ENCODE measurements at regions not wholly inside any gene's neighbourhood (a gene's known extent, or its start where the extent isn't known, plus 50 kb on each side); places are given as distances from the start of the nearest gene placed in this dataset.

- peak; percentile 73 for DNase-seq (ENCODE audit: low spot score)
Measured at GRCh38 chr4:138919094-138919936, 96.3 kb upstream of the NOCT start.

GRCh38 chr4:138918169-138918869, 97.3 kb upstream of the NOCT start:
- DNase-seq (ENCODE audit: low spot score), result no peak

DNA sequence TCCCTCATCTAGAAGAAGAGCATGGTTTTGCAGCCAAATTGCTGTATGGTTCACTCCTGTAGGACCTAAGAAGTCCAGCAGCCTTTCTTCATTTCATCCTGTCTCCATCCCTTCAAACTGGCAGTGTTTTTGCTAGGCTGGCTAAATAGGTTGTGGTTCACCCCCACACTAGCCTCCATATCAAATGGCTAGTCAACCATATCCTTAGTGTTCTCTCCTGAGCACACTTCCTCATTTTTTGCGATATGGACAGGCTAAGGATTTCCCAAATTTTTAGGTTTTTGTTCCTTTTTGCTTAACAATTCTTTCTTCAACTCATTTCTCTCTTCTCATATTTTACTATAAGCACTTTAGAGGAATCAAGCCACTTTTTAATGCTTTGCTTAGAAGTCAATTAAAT, 98.8 kb upstream of the NOCT start:
- DNase-seq (ENCODE audit: low spot score), result no peak

DNA sequence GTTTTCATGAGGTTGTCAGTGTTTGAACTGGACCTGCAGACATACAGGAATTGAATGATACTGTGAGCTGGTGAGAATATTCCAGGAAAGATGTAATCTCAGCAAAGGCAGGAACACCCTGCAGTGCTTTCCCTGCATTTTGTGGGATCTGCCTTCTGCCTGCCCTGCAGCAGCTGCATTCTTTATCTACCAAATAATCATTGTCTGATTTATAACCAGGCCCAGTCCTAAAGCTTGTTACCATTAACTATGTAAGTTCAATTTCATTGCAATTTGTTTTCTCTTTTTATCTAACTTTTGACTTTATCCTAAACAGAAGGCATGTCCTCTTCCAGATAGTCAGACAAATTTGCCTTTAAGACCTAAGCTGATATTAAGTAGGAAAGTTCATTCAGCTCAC, 99.8 kb upstream of the NOCT start:
- no peak for DNase-seq (ENCODE audit: low spot score)

GRCh38 chr4:138912704-138913340, 102.8 kb upstream of the NOCT start:
- DNase-seq (ENCODE audit: low spot score), result no peak

DNA sequence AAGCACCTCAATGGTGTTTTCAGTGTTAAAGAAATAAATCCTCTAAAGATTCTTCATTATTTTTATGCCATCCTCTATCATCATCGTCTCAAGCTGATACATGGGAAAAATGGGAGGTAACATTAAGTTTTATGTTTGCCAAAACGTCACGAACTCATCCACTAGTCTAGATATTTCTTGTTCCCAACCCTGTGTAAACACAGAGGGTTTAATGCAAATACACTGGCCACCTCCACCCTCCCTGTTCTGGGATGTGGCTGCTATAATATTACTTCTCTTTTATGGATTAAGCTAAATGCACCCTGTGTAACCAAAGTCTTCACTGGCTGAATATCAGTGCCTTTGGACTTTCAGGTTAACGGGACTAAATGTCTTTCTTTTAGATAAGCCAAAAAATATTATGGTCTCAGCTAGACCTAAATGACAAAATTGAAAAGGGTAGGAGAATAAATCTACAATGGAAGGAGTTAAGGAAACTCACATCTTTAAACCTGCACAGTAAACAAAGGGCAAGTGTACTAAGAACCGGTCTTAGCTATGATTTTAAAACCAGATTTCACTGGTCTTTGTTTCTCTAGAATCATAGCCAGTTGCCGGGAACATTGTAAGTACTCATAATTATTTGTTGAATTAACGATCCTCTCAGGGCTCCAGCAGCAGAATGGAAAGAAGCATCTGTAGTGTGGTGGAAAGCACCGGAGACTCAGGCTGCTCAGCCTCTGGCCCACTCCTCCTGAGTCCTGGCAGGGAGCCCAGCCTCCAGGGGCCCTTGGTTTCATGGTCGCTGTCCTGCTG, 103.5 kb upstream of the NOCT start:
- DNase-seq (ENCODE audit: low spot score), result no peak

DNA sequence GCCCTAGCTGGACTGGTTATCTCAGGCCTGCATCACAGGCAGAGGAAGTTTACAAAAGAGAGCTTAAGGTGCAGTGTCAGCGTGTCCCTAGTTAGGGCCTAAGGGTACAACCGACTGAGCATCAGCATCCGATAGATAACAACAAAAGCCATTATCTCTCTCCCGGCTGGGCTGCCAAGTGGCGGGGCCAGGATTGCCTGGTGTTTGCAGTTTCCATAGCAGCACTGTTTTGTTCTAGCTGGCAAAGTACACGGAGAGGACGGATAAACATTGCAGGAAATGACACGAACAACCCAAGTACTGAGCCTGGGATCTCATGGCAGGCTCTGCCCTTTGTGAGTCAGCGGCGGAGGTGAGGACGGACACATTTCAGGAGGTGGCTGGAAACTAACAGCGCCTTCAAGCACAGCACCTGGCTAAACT, 104.7 kb upstream of the NOCT start:
- peak; percentile 87 for DNase-seq (ENCODE audit: low spot score)

DNA sequence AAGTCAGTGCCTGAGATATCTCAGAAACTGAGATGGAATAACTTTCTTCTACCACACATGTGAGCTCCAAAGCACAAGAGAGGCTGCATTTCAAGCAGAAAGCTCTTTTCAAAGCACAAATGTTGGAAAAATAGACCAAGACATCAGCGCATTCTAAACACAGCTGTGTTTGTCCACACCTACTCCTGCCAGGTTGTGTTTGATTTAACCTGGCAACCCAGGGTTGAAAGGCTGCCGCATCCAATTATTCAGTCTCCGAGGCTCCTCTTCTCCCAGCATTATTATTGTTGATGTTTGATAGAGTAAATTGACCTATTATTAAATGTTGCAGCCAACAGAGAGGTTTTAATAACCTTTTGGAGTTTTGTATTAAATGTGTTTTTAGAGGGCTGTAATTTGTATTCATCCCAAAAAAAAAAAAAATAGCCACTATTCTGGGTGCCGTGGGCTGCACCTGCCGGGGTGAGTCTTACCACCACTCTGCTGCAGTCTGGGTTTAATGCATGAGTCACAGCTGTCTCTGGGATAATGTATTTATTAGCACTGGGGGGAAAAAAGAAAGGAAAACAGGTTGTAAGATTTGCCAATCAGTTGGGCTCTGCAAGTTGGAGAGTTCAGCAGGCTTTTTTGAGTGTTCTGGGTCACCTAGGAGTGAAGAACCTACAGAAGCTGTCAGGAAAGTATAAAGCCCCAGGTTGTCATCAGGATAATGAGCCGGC, 105.2 kb upstream of the NOCT start:
- DNase-seq (ENCODE audit: low spot score), result peak; percentile 25

DNA sequence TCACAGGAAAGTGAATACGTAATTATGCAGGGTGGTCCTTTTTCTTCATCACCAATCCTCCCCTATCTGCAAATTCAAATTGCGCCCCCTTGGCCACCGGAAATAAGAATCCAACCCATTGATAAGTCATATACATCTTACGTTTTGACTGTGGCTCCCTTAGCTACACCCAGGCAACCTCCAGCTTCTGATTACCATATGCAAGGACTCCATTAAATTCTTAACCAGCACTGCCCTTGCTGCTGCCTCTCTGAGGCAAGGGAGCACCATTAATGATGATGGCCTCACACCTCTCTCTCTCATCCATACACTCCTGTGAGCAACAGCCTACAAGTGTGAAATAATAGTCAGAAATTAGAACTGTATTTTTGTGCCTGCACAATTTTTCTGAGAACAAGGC, 106.0 kb upstream of the NOCT start:
- DNase-seq (ENCODE audit: low spot score), result no peak

DNA sequence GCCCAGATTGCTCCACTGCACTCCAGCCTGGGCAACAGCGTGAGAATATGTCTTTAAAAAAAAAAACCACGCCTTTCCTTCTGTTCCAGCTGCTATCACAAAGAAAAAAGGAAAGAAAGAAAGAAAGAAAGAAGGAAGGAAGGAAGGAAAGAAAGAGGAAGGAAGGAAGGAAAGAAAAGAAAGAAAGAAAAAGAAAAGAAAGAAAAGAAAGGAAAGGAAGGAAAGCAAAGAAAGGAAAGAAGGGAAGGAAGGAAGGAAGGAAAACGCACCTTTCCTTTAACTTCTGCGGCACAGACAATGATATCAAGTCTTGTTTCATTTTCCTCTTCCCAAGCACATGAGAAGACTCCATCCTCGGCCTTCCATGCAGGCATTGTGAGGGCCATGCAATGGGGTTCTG, 107.4 kb upstream of the NOCT start:
- DNase-seq (ENCODE audit: low spot score), result no peak

DNA sequence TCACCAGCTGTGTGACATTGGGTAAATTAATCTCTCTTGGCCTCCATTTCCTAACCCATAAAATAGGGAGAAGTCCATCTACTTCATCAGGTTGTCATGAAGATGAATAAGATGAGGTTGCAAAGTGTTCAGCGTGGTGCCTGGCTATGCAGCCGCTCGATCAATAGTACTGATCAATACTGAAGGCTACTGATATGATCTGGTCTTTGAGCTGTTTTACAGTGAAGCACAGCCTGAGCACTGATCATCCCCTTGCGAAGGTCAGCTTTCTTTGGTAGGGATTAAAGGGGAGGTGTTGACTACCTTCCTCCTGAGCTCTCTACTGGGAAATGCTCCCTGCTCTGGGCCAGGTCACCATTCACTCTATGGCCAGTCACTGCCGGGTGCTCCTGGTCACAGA, 108.4 kb upstream of the NOCT start:
- DNase-seq (ENCODE audit: low spot score), result no peak

DNA sequence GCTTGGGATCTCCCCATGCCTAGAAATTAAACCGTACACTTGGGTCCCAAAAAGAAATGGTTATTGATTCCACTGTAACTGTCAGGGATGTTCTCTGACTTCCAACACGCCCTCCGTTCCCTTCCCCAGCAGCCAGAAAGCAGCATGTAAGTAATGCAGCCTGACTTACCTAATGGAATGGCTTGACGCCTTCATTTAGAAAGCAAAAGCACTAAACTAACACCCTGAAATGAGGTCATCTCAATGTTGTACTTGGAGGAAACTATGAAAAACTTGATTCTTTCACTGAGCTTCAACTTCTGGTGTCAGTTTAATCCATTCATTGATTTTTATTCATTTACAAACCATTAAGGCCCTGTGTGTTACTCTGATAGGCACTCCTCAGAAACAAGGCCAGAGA, 110.8 kb upstream of the NOCT start:
- DNase-seq (ENCODE audit: low spot score), result no peak

DNA sequence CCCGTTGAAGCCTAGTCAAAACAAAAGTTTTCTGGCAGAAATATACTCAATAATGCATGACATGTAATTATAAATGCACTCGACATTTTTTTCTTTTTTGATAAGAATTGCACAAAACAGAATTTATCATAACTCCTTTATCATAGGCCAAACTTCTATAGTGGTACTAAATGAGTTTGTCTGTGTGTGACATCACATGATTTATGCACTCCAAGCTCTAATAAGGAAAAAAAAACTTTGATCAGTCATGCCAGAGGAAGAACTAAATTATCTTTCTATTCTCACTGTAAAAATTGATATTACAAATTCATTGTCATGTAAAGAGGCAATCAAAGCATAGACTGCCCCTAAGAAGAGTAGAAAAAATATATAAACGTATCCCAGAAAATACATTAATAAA, 112.4 kb upstream of the NOCT start:
- no peak for DNase-seq (ENCODE audit: low spot score)

DNA sequence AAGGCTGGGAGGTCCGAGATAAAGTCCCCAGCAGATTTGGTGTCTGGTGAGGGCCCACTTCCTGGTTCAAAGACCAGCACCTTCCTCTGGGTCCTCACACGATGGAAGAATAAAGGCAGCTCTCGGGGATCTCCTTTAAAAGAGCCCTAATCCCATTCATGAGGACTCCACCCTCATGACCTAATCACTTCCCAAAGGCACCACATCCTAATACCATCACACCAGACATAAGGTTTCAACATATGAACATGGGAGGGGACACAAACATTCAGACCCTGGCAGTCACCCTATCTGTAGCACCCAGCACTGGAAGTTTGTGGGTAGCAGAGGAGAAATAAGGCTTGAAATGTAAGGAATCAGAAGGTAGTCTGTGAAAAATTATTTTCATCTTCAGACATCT, 112.9 kb upstream of the NOCT start:
- DNase-seq (ENCODE audit: low spot score), result no peak

DNA sequence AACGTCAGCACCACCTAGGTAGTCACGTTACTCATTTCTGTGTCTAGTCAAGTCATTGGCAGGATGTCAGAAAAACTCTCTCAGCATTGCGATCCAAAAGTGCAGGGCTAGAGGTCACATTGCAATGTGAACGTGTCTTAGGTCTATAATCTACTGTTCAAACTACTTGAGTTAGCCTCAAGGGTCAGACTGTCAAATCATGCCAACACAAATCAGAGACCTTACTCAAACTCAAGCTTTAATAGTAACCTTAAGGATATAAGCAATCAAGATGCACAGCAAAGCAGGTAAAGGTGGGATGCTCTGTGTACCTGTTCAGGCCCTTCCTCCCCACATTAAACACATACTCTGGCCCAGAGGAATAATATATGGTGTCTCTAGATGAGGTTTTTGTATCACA, 114.4 kb upstream of the NOCT start:
- no peak for DNase-seq (ENCODE audit: low spot score)

DNA sequence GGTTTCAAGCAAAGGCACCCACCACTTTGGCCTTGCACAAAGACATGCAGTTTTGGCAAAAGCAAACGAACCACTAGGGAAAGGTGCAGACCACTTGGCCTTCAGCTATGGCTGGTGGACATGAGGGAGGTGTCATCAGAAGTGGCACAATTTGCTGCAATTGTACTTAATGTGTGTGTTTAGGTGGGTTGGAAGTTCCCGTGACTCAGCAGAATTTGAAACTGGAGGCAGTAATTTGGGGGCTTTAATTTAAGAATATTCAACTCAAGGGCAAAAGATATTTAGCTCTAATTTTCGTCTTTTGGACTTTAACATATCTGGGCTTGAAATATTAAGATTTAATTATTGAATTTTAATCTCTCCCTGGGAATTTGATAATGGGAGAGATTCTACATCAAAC, 115.6 kb upstream of the NOCT start:
- no peak for DNase-seq (ENCODE audit: low spot score)

DNA sequence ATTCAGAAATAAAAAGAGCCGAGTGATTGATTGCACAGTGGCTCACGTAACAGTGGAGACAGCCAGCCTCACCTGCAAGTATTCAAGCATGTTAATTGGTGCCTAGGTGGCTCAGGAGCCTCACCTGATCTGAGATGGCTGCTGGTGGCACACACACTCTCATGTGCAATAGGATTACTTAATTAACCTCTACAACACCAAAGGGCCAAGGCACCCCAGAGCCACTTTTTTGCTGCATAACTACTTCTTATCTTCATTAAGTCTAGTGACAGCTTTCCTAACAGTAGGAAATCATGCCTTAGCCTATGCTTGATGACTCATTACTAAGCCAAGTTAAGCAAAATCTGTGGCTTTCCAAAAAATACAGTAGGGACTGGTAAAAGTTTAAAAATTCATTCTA, 117.3 kb upstream of the NOCT start:
- no peak for DNase-seq (ENCODE audit: low spot score)

- peak; percentile 53 for DNase-seq (ENCODE audit: low spot score)
Measured at GRCh38 chr4:138897811-138898226, 117.8 kb upstream of the NOCT start.

- no peak for DNase-seq (ENCODE audit: low spot score)
Measured at GRCh38 chr4:138894709-138895108, 120.9 kb upstream of the NOCT start.

GRCh38 chr4:138894011-138894410, 121.6 kb upstream of the NOCT start:
- no peak for DNase-seq (ENCODE audit: low spot score)
